ENCODE measurements at regions not wholly inside any gene's neighbourhood (a gene's known extent, or its start where the extent isn't known, plus 50 kb on each side); places are given as distances from the start of the nearest gene placed in this dataset.

DNA sequence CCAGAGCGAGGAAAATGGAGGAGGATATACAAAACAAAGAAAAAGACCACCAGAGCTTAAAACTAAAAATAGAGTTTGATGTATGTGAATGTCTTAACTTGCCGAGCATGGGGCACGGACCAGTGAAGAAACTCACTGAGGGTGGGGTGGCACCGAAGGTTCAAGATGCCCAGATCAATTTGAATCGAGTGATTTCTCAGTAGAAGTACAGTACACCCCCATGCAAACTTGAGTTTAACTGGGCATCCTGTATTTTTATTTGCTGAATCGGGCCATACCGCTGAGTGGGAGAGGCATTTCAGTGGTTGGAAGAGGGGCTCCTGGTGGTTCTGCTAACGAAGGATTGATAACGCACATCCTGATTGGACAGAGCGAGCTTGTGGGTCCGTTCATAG is 81.7 kb downstream of the ANKRD60 start:
- TF ChIP-seq, protein P1, sequence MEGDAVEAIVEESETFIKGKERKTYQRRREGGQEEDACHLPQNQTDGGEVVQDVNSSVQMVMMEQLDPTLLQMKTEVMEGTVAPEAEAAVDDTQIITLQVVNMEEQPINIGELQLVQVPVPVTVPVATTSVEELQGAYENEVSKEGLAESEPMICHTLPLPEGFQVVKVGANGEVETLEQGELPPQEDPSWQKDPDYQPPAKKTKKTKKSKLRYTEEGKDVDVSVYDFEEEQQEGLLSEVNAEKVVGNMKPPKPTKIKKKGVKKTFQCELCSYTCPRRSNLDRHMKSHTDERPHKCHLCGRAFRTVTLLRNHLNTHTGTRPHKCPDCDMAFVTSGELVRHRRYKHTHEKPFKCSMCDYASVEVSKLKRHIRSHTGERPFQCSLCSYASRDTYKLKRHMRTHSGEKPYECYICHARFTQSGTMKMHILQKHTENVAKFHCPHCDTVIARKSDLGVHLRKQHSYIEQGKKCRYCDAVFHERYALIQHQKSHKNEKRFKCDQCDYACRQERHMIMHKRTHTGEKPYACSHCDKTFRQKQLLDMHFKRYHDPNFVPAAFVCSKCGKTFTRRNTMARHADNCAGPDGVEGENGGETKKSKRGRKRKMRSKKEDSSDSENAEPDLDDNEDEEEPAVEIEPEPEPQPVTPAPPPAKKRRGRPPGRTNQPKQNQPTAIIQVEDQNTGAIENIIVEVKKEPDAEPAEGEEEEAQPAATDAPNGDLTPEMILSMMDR (optimal IDR thresholded peaks at IDR 0.05 in 1 of 3, IDR thresholded peaks at IDR 0.05 in 1 of 3, conservative IDR thresholded peaks at IDR 0.05 in 1 of 3; ENCODE audit: extremely low read depth in 1 of 3, insufficient read depth in 2 of 3, low read length in 3 of 3): no peak
- TF ChIP-seq EZH2 (IDR thresholded peaks at IDR 0.05; ENCODE audit: low read length): no peak
- DNase-seq (ENCODE audit: low read depth, low spot score): no peak
- peaks cover 87% of the 10 kb centered on the region for H3K27me3 ChIP-seq (ENCODE audit: control insufficient read depth, extremely low read depth, insufficient read depth, low read length)
- no peak for FAIRE-seq
- no peaks in the 10 kb centered on the region for H3K4me1 ChIP-seq (ENCODE audit: control insufficient read depth, extremely low read depth, insufficient read depth, low read length)
- dilution Hi-C loops (cut with MboI; ENCODE audit: extremely low pct_ligation_motif_present, low sequenced_read_pairs): no loop called here
- peaks cover 6% of the 10 kb centered on the region for H3K9me3 ChIP-seq (ENCODE audit: control insufficient read depth, low read depth, low read length)
- H3K9me1 ChIP-seq (ENCODE audit: control insufficient read depth, extremely low read depth, insufficient read depth, low read length): no peaks in the 10 kb centered on the region
- no peaks in the 10 kb centered on the region for H4K20me1 ChIP-seq (ENCODE audit: control insufficient read depth, extremely low read depth, insufficient read depth, low read length)
- H3K27ac ChIP-seq (ENCODE audit: control insufficient read depth, insufficient read depth, low read length): no peak overlapping the region
- no peak overlapping the region for H2AFZ ChIP-seq (ENCODE audit: control insufficient read depth, low read length)
- H3K9ac ChIP-seq (ENCODE audit: control insufficient read depth, extremely low read depth, insufficient read depth, low read length): no peak overlapping the region
- H3K79me2 ChIP-seq (ENCODE audit: control insufficient read depth, insufficient read depth, low read length): no peaks in the 10 kb centered on the region
- no peak overlapping the region for H3K4me3 ChIP-seq (ENCODE audit: control insufficient read depth in 2 of 3, extremely low read depth in 1 of 3, insufficient read depth in 2 of 3, low read depth in 1 of 3, low read length in 3 of 3)
- H3K4me2 ChIP-seq (ENCODE audit: control insufficient read depth, extremely low read depth, insufficient read depth, low read depth, low read length): no peak overlapping the region
- no peaks in the 10 kb centered on the region for H3K36me3 ChIP-seq (ENCODE audit: control insufficient read depth in 2 of 2, extremely low read depth in 1 of 2, insufficient read depth in 2 of 2, low read length in 2 of 2)

DNA sequence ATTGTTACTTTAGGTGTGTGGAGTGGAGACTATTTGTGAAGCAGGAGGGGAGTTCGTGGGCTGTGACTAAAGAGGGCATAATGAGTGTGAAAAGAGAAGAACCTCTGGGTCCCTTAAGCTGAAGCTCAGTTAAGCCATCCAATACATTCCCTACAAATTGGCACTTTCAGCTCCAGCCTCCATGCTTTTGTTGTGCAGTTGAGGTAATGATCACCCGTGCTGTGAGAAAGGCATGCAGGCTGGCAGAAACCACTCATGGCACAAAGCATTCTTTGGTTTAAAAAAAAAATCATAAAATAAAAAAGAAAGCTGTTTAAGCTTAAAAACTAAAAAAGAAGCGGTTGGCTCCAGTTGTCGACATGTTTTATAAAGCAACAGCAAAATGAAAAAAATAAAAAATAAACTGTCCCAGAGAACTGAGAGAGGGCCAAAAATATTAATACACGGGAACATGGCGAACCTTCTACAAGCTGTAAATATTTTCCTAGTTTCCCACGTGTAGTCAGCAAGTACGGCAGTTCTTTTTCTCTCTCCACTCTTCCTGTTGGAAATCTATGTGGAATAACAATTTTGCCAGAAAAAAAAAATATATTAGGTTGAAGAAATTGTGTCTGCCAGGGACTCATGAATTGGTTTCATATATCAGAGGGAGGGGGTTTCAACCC is 82.2 kb downstream of the ANKRD60 start:
- Histone ChIP-seq H2AFZ (ENCODE audit: control insufficient read depth, low read length) (no peak overlapping the region), H3K27ac (ENCODE audit: control insufficient read depth, insufficient read depth, low read length) (no peak overlapping the region), H3K4me3 (ENCODE audit: control insufficient read depth in 2 of 3, extremely low read depth in 1 of 3, insufficient read depth in 2 of 3, low read depth in 1 of 3, low read length in 3 of 3) (no peak overlapping the region), H3K4me1 (ENCODE audit: control insufficient read depth, extremely low read depth, insufficient read depth, low read length) (no peaks in the 10 kb centered on the region), H3K36me3 (ENCODE audit: control insufficient read depth in 2 of 2, extremely low read depth in 1 of 2, insufficient read depth in 2 of 2, low read length in 2 of 2) (no peaks in the 10 kb centered on the region), H3K4me2 (ENCODE audit: control insufficient read depth, extremely low read depth, insufficient read depth, low read depth, low read length) (no peak overlapping the region), H4K20me1 (ENCODE audit: control insufficient read depth, extremely low read depth, insufficient read depth, low read length) (no peaks in the 10 kb centered on the region), H3K9me1 (ENCODE audit: control insufficient read depth, extremely low read depth, insufficient read depth, low read length) (no peaks in the 10 kb centered on the region), H3K27me3 (ENCODE audit: control insufficient read depth, extremely low read depth, insufficient read depth, low read length) (peaks cover 86% of the 10 kb centered on the region), H3K9me3 (ENCODE audit: control insufficient read depth, low read depth, low read length) (peaks cover 6% of the 10 kb centered on the region), H3K79me2 (ENCODE audit: control insufficient read depth, insufficient read depth, low read length) (no peaks in the 10 kb centered on the region), H3K9ac (ENCODE audit: control insufficient read depth, extremely low read depth, insufficient read depth, low read length) (no peak overlapping the region)
- DNase-seq (ENCODE audit: low read depth, low spot score) (no peak), FAIRE-seq (no peak)
- dilution Hi-C loops (cut with MboI; ENCODE audit: extremely low pct_ligation_motif_present, low sequenced_read_pairs): no loop called here
- TF ChIP-seq, protein P1 (optimal IDR thresholded peaks at IDR 0.05 in 1 of 3, IDR thresholded peaks at IDR 0.05 in 1 of 3, conservative IDR thresholded peaks at IDR 0.05 in 1 of 3; ENCODE audit: extremely low read depth in 1 of 3, insufficient read depth in 2 of 3, low read length in 3 of 3): no peak
- TF ChIP-seq EZH2 (IDR thresholded peaks at IDR 0.05; ENCODE audit: low read length): no peak
